Keratinocyte (primary cell): ENCODE measurements at regions not wholly inside any gene's neighbourhood (a gene's known extent, or its start where the extent isn't known, plus 50 kb on each side); places are given as distances from the start of the nearest gene placed in this dataset.

Experiments
- CTCF ChIP-seq, 3 experiments: IDR thresholded peaks in 1 of 3; conservative IDR thresholded peaks in 1 of 3; optimal IDR thresholded peaks in 1 of 3; 2 replicates in 2 of 3; 3 replicates in 1 of 3; pipeline versions ENCODE3 to v1.5.1; 2011; ENCODE audit warnings: low read length in 3 of 3, mild to moderate bottlenecking in 3 of 3, moderate library complexity in 2 of 3, control low read depth in 1 of 3, inconsistent platforms in 1 of 3; ENCODE audit not compliant: insufficient read depth in 2 of 3; ENCODE audit errors: extremely low read depth in 1 of 3
- EZH2 ChIP-seq: IDR thresholded peaks from one replicate; pipeline ENCODE4 v1.6.1; 2012; ENCODE audit warnings: inconsistent platforms, mild to moderate bottlenecking, low read length, moderate library complexity

DNA sequence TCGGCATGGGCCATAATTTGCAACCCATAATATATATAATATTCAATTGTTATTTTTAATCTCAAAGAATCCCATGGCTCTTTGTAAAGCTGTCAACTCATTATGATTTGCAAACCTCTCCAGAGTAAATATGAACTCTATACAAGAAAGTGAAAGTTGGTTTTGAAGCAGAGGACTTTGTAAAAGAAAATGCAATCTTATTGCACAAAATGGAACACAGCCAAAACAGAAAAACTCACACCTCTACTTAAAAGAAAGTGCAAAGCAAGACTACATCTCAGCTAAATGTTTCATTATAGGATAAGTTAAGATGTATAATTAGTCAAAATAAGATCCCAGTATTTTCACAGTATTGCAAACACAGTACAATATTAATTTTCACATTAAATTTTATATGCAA is 111.2 kb upstream of the FLRT2 start:
- no peak for TF ChIP-seq CTCF (optimal IDR thresholded peaks at IDR 0.05 in 1 of 3, IDR thresholded peaks at IDR 0.05 in 1 of 3, conservative IDR thresholded peaks at IDR 0.05 in 1 of 3; ENCODE audit: extremely low read depth in 1 of 3, insufficient read depth in 2 of 3, low read length in 3 of 3)
- TF ChIP-seq EZH2, result no peak
